GM12892 (cell line): ENCODE measurements at regions not wholly inside any gene's neighbourhood (a gene's known extent, or its start where the extent isn't known, plus 50 kb on each side); places are given as distances from the start of the nearest gene placed in this dataset.
"Not testable (repeated sequence)": the region's sequence is repeated elsewhere in the genome, so short reads cannot be mapped to it uniquely, and the experiment has no call there.

Experiments used
- POLR2A ChIP-seq: IDR thresholded peaks from 2 replicates; pipeline ENCODE4 v1.6.1; 2011; ENCODE audit warnings: low read depth, low read length, control low read depth
- POLR2AphosphoS5 ChIP-seq: IDR thresholded peaks from 2 replicates; pipeline ENCODE4 v1.6.1; 2011; ENCODE audit warnings: low read depth, low read length, control low read depth
- TAF1 ChIP-seq: IDR thresholded peaks from 2 replicates; pipeline ENCODE4 v1.6.1; 2011; ENCODE audit warnings: low read depth, mild to moderate bottlenecking, control low read depth, low read length, borderline replicate concordance

DNA sequence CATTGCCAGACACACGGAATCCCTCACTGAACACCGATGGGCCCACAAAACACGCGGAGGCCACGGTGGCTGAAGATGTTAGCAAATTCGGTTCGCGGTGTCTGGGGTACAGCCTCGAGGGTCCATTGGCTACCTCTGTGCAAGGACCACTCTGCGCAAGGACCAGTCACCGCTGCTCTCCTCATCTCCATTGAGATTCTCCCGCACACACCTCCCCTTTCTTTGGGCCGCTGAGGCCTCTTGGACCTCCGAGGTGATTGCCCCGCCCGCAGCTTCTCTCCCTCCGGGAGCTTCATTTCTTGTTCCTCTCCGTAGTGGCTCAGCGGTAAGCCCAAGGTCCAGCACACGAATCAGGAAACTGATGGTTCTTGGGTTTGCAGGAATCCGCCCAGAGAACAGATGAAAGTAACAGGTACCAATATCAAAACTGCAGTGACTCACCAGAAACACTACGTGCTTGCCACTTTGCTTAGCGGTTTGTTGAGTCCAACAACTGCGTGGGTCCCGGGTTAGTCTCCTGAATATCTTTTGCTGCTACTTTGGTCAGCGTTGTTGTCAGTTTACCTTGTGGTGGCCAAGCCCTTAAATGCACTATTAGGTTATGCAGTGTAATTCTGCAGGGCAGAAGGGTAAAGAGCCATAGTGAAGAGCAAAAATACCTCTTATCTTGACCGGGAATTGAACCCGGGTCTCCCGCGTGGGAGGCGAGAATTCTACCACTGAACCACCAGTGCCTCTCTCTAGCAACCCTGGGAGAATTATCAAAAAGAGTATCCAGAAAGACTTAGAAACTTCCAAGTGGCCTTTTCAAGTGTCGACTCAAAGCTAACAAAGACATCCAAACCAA, 126.8 kb downstream of the PPIAL4A start:
- TF ChIP-seq POLR2AphosphoS5, POLR2A, TAF1: not testable (repeated sequence)
